Esophagus muscularis mucosa (tissue), 4 donors: ENCODE measurements at regions not wholly inside any gene's neighbourhood (a gene's known extent, or its start where the extent isn't known, plus 50 kb on each side); places are given as distances from the start of the nearest gene placed in this dataset.

Source experiments
- DNase-seq: peaks from one replicate; pipeline ENCODE4 v3.0.0-alpha.2; 2017; ENCODE audit errors: extremely low spot score
- H3K27ac ChIP-seq, 4 donors: fragments of 200-600 bp; sonication (generic); replicated peaks in 1 of 4; 1 replicate in 3 of 4; 2 replicates in 1 of 4; pipeline ENCODE4 v1.5.1; 2016 to 2019; ENCODE audit warnings: mild to moderate bottlenecking in 1 of 4
- H3K27me3 ChIP-seq, 4 donors: fragments of 200-600 bp; sonication (generic); one replicate each; pipeline versions ENCODE4 v1.5.1 to v1.6.0; 2016 to 2019
- H3K36me3 ChIP-seq, 4 donors: fragments of 200-600 bp; sonication (generic); one replicate each; pipeline ENCODE4 v1.5.1; 2016 to 2019
- H3K4me1 ChIP-seq, 4 donors: fragments of 200-600 bp; sonication (generic); one replicate each; pipeline ENCODE4 v1.5.1; 2016 to 2019
- H3K4me3 ChIP-seq, 4 donors: fragments of 200-600 bp; sonication (generic); 1 replicate in 2 of 4; 2 replicates in 2 of 4; pipeline ENCODE4 v1.5.1; 2016 to 2019; ENCODE audit warnings: mild to moderate bottlenecking in 4 of 4, moderate library complexity in 1 of 4
- H3K9me3 ChIP-seq, 4 donors: fragments of 200-600 bp; sonication (generic); 1 replicate in 3 of 4; 2 replicates in 1 of 4; pipeline ENCODE4 v1.5.1; 2016 to 2019
- EP300 ChIP-seq: sonication (generic); formaldehyde crosslinking; IDR thresholded peaks from one replicate; pipeline ENCODE4 v1.6.1; 2017; ENCODE audit warnings: antibody characterized with exemption
- POLR2A ChIP-seq: fragments of 450-650 bp; IDR thresholded peaks from one replicate; pipeline ENCODE4 v1.6.1; 2017; ENCODE audit warnings: antibody characterized with exemption, moderate library complexity, mild to moderate bottlenecking, low read depth
- POLR2AphosphoS5 ChIP-seq, 2 donors: sonication (generic); formaldehyde crosslinking; IDR thresholded peaks; one replicate each; pipeline ENCODE4 v1.6.1; 2017; ENCODE audit warnings: antibody characterized with exemption in 2 of 2
- WGBS: methylation state at CpG from one replicate; pipeline ENCODE4 v1.1.5; 2018; 5-methylcytosine and 5-hydroxymethylcytosine counted together
- intact Hi-C: fragments of 100-400 bp; cut with DNase I; formaldehyde crosslinking; loops from one replicate; pipeline ENCODE4 v1.15.1; 2023
- TF ChIP-seq, protein P1 (sequence below), 3 experiments: fragments of 200-600 bp in 2 of 3; fragments of 450-650 bp in 1 of 3; sonication (generic) in 2 of 3; IDR thresholded peaks; one replicate each; pipeline ENCODE4 v1.5.1; 2017 to 2019; ENCODE audit warnings: antibody characterized with exemption in 3 of 3, mild to moderate bottlenecking in 2 of 3, moderate library complexity in 1 of 3

DNA sequence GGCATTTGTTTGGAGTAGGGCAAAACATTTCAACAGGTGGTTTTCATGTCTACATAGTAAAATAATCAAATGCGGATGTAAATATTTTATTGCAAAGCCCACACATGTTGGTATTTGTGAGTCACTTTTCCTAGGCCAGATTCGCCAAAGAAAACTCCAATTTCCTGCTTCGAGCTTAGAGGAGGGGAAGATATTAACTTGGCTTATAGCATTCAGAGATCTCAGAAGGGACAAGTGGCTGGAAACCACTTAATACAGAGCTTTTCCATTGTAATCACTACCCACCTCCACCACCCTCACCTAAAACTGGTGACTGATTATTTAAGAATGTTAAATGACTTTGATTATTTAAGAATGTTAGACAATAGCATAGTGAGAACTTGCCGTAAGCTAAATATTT is 530.6 kb upstream of the SPRY2 start:
- DNase-seq, result no peak
- Histone ChIP-seq H3K4me3 (no peak overlapping the region), H3K27me3 (no peaks in the 10 kb centered on the region), H3K27ac (no peak overlapping the region), H3K9me3 (no peaks in the 10 kb centered on the region), H3K4me1 (no peaks in the 10 kb centered on the region), H3K36me3 (no peaks in the 10 kb centered on the region)
- WGBS, result 82% methylated on average over 4 of the region's 4 CpGs
- TF ChIP-seq POLR2AphosphoS5 (IDR thresholded peaks at IDR 0.05) (no peak), EP300 (no peak), POLR2A (no peak)
- TF ChIP-seq, protein P1, sequence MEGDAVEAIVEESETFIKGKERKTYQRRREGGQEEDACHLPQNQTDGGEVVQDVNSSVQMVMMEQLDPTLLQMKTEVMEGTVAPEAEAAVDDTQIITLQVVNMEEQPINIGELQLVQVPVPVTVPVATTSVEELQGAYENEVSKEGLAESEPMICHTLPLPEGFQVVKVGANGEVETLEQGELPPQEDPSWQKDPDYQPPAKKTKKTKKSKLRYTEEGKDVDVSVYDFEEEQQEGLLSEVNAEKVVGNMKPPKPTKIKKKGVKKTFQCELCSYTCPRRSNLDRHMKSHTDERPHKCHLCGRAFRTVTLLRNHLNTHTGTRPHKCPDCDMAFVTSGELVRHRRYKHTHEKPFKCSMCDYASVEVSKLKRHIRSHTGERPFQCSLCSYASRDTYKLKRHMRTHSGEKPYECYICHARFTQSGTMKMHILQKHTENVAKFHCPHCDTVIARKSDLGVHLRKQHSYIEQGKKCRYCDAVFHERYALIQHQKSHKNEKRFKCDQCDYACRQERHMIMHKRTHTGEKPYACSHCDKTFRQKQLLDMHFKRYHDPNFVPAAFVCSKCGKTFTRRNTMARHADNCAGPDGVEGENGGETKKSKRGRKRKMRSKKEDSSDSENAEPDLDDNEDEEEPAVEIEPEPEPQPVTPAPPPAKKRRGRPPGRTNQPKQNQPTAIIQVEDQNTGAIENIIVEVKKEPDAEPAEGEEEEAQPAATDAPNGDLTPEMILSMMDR (IDR thresholded peaks at IDR 0.05), result no peak
- intact Hi-C loops, result no loop called here

DNA sequence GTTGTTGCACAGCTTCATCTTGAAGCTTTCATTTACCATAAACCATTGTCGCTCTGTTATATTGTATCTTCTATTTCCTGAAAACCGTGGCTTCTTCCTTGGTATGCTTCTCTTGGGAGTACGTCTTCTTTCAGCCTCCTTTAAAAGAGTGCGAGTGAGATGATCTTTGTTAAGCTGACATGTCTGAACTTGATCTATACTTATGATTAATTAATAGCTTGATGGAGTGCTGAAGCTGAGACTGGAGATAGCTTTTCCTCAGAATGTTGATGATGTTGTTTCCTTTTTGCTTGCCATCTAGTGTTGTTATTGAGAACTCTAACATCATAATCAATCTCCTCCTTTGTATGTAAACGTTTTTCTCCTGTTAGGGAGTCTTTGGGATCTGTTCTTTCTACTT is 529.3 kb upstream of the SPRY2 start:
- intact Hi-C loops, result no loop called here
- Histone ChIP-seq H3K4me1 (no peaks in the 10 kb centered on the region), H3K4me3 (no peak overlapping the region), H3K9me3 (no peaks in the 10 kb centered on the region), H3K27me3 (no peaks in the 10 kb centered on the region), H3K36me3 (no peaks in the 10 kb centered on the region), H3K27ac (no peak overlapping the region)
- no peak for DNase-seq
- TF ChIP-seq POLR2A, result no peak
- TF ChIP-seq, protein P1 (IDR thresholded peaks at IDR 0.05), result no peak
- WGBS, result 54% methylated on average over 5 of the region's 5 CpGs

DNA sequence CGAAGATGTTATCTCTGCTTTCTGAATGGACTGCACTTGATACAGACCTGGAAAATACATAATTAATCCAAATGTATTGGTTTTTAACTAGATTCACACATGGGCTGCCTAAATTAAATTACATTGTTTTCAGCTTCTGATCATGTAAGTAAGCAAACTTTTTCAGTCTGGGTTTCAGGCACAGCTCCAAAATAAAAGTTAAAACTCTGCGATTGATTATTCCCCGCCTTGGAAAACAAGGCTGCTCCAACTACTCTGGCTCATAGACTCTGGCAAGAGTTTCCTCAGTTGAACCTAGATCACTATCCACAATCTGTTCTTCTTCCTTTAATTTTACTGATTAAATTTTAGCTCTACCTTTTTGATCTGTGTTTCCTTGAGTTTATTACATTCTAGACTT is 526.0 kb upstream of the SPRY2 start:
- TF ChIP-seq POLR2A (no peak), POLR2AphosphoS5 (IDR thresholded peaks at IDR 0.05) (no peak), EP300 (no peak)
- TF ChIP-seq, protein P1 (IDR thresholded peaks at IDR 0.05), result no peak
- intact Hi-C loops, result no loop called here

DNA sequence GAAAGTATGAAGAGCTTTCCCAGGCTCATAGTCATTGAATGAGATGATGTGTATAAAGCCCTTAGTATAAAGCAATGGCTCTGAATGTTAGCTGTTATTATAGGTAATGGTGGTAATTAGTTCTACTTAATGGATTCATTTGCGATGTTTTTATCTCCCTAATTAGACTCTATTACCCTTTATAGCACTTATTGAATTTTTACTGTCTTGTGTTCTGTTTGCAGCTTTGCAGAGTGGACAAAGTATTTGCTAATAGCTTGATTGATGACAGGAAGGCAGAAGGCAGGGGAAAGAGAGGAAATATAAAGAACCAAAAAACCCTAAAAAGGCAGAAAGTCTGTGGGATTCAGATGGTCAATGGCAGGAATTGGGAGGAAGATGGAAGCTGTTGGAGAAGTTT is 524.4 kb upstream of the SPRY2 start:
- no peaks in the 10 kb centered on the region for H3K27me3 ChIP-seq
- DNase-seq, result no peak
- H3K27ac ChIP-seq, result no peak overlapping the region
- WGBS, result 88% methylated on average over 1 of the region's 1 CpG
- TF ChIP-seq, protein P1 (IDR thresholded peaks at IDR 0.05), result no peak
- TF ChIP-seq POLR2AphosphoS5 (IDR thresholded peaks at IDR 0.05), result no peak
- no peak for TF ChIP-seq EP300
- TF ChIP-seq POLR2A, result no peak
- H3K36me3 ChIP-seq, result no peaks in the 10 kb centered on the region
- H3K4me3 ChIP-seq, result no peak overlapping the region
- H3K4me1 ChIP-seq, result no peaks in the 10 kb centered on the region
- intact Hi-C loops, result no loop called here
- no peaks in the 10 kb centered on the region for H3K9me3 ChIP-seq

More for the DNA sequence above, 526.0 kb upstream of the SPRY2 start:
- no peaks in the 10 kb centered on the region for H3K9me3 ChIP-seq
- H3K27ac ChIP-seq, result no peak overlapping the region
- no peaks in the 10 kb centered on the region for H3K27me3 ChIP-seq
- H3K4me3 ChIP-seq, result no peak overlapping the region
- DNase-seq, result no peak
- 86% methylated on average over 3 of the region's 3 CpGs for WGBS
- H3K36me3 ChIP-seq, result no peaks in the 10 kb centered on the region
- H3K4me1 ChIP-seq, result no peaks in the 10 kb centered on the region

DNA sequence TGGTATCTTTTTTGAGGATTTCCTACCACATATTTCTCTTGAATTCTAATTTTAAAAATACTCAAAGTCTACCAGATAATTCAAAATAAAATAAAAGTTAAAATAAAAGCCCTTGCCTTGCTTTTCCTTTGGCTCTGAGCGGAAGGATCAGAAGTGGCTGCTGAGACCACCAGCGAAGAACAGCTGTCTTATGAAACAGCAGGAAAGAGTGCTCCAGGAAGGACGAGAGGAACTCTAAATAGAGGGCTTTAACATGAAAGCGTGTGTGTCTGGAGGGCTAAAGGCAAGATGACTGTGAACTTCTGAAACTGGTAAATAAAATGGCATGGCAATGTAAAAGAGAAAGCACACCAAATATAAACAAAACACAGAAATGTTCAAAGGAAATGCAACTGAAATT is 521.5 kb upstream of the SPRY2 start:
- TF ChIP-seq EP300, result no peak
- TF ChIP-seq POLR2AphosphoS5 (IDR thresholded peaks at IDR 0.05), result no peak
- TF ChIP-seq, protein P1 (IDR thresholded peaks at IDR 0.05), result no peak
- no peak for TF ChIP-seq POLR2A
- Histone ChIP-seq H3K4me3 (no peak overlapping the region), H3K4me1 (no peaks in the 10 kb centered on the region), H3K27ac (no peak overlapping the region), H3K9me3 (no peaks in the 10 kb centered on the region), H3K36me3 (no peaks in the 10 kb centered on the region), H3K27me3 (no peaks in the 10 kb centered on the region)
- no peak for DNase-seq
- WGBS, result 47% methylated on average over 4 of the region's 4 CpGs
- intact Hi-C loops, result no loop called here
